Nephron (organoid): ENCODE measurements at regions not wholly inside any gene's neighbourhood (a gene's known extent, or its start where the extent isn't known, plus 50 kb on each side); places are given as distances from the start of the nearest gene placed in this dataset.
A peak's percentile ranks its signal among the peaks of the same experiment; 100 is the strongest.

Experiments used
- H3K27ac Mint-ChIP-seq, 3 experiments: 2 replicates each; pipeline ENCODE4 v1.8.0; 2020; ENCODE audit warnings: mixed read lengths in 3 of 3, mild to moderate bottlenecking in 2 of 3, moderate library complexity in 1 of 3
- H3K27me3 Mint-ChIP-seq: 2 replicates; pipeline ENCODE4 v1.8.0; 2021; ENCODE audit warnings: low read depth, mild to moderate bottlenecking, moderate library complexity, mixed read lengths
- H3K36me3 Mint-ChIP-seq: 2 replicates; pipeline ENCODE4 v1.8.0; 2020; ENCODE audit warnings: low read depth, mixed read lengths
- H3K4me1 Mint-ChIP-seq: 2 replicates; pipeline ENCODE4 v1.8.0; 2020; ENCODE audit warnings: mixed read lengths
- H3K4me3 Mint-ChIP-seq, 3 experiments: 2 replicates each; pipeline ENCODE4 v1.8.0; 2020; ENCODE audit warnings: mild to moderate bottlenecking in 3 of 3, mixed read lengths in 3 of 3, moderate library complexity in 2 of 3
- H3K9me3 Mint-ChIP-seq: 2 replicates; pipeline ENCODE4 v1.8.0; 2020; ENCODE audit warnings: mixed read lengths
- TF ChIP-seq, protein P1 (sequence below), 3 experiments: fragments of 200-600 bp; sonication (generic); IDR thresholded peaks; one replicate each; pipeline ENCODE4 v1.5.0; 2021; ENCODE audit warnings: antibody characterized with exemption in 3 of 3; ENCODE audit not compliant: unreplicated experiment in 3 of 3

DNA sequence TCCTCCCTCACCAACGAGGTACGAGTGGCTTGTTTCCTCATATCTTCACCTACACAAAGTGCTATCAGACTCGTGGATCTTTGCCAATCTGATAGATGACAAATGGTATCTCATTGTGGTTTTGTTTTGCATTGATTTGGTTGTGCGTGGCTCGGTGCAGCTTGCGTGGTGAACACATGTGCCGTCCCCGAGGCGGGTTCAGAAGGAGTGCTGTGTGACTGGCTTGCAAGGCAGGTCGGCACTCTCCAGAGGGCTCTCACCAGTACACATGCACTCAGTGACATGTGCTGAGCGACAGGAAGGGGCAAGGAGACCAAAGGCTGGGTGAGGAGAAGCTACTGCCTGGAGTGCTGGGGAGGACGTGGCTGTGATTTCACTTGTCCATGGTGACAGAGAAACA lies 95.3 kb upstream of the PITX1 start:
- Mint-ChIP-seq H3K27me3 (peaks cover 12% of the 10 kb centered on the region), H3K4me1 (peaks cover 19% of the 10 kb centered on the region), H3K27ac (no peak overlapping the region), H3K4me3 (no peak overlapping the region), H3K9me3 (no peaks in the 10 kb centered on the region), H3K36me3 (no peaks in the 10 kb centered on the region)
- TF ChIP-seq, protein P1, sequence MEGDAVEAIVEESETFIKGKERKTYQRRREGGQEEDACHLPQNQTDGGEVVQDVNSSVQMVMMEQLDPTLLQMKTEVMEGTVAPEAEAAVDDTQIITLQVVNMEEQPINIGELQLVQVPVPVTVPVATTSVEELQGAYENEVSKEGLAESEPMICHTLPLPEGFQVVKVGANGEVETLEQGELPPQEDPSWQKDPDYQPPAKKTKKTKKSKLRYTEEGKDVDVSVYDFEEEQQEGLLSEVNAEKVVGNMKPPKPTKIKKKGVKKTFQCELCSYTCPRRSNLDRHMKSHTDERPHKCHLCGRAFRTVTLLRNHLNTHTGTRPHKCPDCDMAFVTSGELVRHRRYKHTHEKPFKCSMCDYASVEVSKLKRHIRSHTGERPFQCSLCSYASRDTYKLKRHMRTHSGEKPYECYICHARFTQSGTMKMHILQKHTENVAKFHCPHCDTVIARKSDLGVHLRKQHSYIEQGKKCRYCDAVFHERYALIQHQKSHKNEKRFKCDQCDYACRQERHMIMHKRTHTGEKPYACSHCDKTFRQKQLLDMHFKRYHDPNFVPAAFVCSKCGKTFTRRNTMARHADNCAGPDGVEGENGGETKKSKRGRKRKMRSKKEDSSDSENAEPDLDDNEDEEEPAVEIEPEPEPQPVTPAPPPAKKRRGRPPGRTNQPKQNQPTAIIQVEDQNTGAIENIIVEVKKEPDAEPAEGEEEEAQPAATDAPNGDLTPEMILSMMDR (IDR thresholded peaks at IDR 0.05; ENCODE audit: unreplicated experiment in 3 of 3), result no peak

DNA sequence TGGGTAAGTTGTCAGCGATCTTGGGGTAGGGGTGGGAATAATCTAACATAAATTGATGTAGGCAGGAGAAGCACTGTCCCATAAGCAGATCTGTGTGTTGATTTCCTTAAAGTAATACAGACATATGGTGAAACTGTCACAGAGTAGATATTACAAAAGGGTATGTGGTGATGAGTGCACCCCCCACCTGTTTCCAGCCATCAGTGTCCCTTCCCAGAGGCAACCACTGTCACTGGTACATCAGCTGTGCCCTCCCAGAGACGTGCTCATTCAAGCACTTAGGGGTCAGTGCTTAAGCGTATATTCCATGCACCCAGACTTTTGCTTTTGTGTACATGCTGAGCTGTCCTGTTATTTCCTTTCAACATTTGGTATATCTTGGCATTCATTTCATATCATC lies 94.3 kb upstream of the PITX1 start:
- Mint-ChIP-seq H3K9me3 (no peaks in the 10 kb centered on the region), H3K4me3 (no peak overlapping the region), H3K4me1 (peaks cover 24% of the 10 kb centered on the region), H3K27ac (peak overlapping the region in 1 of 3 experiments; percentile 7), H3K27me3 (peaks cover 10% of the 10 kb centered on the region), H3K36me3 (no peaks in the 10 kb centered on the region)
- TF ChIP-seq, protein P1 (IDR thresholded peaks at IDR 0.05; ENCODE audit: unreplicated experiment in 3 of 3), result no peak

DNA sequence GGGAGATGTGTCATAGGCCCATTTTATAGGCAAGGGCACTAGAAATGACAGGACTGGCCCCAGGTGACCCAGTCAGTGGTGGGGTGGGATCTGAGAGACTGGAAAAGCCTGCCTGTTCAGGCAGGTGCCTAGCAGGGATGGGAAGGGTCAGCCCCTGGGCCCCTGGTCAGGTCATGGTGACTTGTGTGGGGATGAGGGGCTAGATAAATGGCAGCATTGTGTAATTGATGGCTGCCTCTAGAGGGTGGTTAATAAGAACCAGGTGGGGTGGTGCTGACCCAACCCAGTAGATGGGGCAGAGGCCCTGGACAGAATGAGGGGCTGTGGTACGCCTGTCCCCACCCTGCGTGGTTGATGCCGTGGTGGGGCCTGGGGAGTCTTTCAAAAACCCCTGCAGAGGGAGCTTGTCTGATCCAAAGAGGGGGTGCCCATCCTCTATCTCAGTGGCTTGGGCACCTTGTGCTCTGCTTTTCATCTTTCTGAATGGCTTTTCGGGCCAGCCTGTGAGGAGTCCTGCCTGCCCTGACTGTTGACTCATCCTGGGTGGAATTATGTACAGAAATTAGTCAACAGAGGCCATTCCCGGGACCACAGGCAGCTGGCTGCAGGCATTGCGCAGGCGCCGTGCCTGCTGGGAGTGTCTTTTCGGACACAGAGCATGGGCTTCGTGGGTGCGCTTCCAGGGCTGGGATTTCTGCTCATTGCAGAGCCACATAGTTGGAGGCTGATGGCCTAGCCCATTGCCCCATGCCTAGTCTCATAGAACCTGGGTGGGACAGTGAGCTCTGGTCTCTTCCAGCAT lies 93.6 kb upstream of the PITX1 start:
- Mint-ChIP-seq H3K27me3 (peaks cover 10% of the 10 kb centered on the region), H3K27ac (peak overlapping the region in 2 of 3 experiments; percentile 83 to 85), H3K36me3 (no peaks in the 10 kb centered on the region), H3K4me1 (peaks cover 24% of the 10 kb centered on the region), H3K4me3 (no peak overlapping the region), H3K9me3 (no peaks in the 10 kb centered on the region)
- TF ChIP-seq, protein P1 (IDR thresholded peaks at IDR 0.05; ENCODE audit: unreplicated experiment in 3 of 3), result no peak

DNA sequence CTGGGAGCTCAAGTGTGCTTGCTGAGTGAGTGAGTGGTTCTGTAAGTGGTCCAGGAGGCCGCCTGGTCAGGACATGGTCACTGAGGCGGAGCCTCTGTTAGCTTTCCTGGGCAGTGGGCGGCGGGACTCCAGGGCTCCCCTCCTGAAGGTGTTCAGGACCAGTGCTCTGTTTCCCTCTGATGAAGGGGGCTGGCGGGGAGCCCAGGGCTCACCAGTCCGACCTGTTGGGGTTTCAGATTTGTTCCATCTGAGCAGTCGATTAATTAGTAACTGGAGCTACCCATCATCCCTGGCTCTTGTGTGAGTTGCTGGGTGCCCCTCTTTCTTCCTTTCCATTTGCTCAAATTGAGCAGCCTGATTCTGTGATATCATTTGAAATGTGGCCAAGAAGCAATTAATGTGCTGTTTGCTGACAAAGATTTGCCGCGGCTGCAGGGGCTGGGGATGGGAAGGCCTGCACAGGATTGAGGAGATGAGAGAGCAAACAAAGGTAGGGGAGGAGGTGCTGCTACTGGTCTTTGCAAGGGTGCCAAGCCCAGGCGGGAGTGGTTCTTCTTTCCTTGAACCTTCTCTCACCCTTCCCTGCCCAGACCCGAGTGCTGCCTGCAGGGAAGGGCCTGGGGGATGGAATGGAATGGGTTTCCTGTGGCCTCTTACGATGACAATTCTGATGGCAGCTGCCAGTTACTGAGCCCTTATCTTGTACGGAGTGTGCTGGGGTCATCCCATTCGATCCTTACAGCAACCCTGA lies 92.8 kb upstream of the PITX1 start:
- peaks cover 24% of the 10 kb centered on the region for H3K4me1 Mint-ChIP-seq
- TF ChIP-seq, protein P1 (IDR thresholded peaks at IDR 0.05; ENCODE audit: unreplicated experiment in 3 of 3), result no peak
- no peak overlapping the region for H3K4me3 Mint-ChIP-seq
- peaks cover 10% of the 10 kb centered on the region for H3K27me3 Mint-ChIP-seq
- peak overlapping the region; percentile 77 to 85 (median 83) for H3K27ac Mint-ChIP-seq
- H3K36me3 Mint-ChIP-seq, result no peaks in the 10 kb centered on the region
- H3K9me3 Mint-ChIP-seq, result no peaks in the 10 kb centered on the region

DNA sequence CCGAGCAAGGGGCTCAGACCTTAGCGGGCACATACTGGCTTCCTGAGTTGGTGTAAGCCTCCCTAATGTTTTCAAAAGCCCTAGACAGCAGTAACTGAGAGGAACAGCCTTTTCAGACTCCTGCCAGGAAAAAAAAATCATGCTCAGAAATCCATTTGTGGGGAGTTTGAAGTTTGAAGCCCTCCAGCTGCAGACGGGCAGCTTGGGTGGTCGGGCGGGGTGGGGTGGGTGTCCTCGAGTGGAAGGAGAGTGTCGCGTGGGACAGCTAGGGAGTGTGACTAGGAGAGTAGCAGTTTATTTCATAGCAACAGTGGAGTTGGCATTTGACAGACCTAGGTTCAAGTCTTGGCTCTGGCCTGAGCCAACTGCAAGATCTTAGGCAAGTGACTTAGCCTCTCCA lies 90.7 kb upstream of the PITX1 start:
- TF ChIP-seq, protein P1 (IDR thresholded peaks at IDR 0.05; ENCODE audit: unreplicated experiment in 3 of 3), result no peak
- H3K9me3 Mint-ChIP-seq, result no peaks in the 10 kb centered on the region
- H3K4me1 Mint-ChIP-seq, result peaks cover 24% of the 10 kb centered on the region
- peaks cover 11% of the 10 kb centered on the region for H3K27me3 Mint-ChIP-seq
- H3K36me3 Mint-ChIP-seq, result no peaks in the 10 kb centered on the region
- no peak overlapping the region for H3K4me3 Mint-ChIP-seq
- peak overlapping the region; percentile 24 to 76 (median 67) for H3K27ac Mint-ChIP-seq
